ENCODE measurements at regions not wholly inside any gene's neighbourhood (a gene's known extent, or its start where the extent isn't known, plus 50 kb on each side); places are given as distances from the start of the nearest gene placed in this dataset.
"Not testable (repeated sequence)": the region's sequence is repeated elsewhere in the genome, so short reads cannot be mapped to it uniquely, and the experiment has no call there.

- DNase-seq, result no peak
- CTCF ChIA-PET, result no interaction called here
- H3K36me3 Mint-ChIP-seq (ENCODE audit: low read depth), result no peaks in the 10 kb centered on the region
- no peak overlapping the region for H3K4me3 Mint-ChIP-seq
- no peak overlapping the region for H3K27ac Mint-ChIP-seq
- H3K9me3 Mint-ChIP-seq, result no peaks in the 10 kb centered on the region
- POLR2A ChIA-PET, result no interaction called here
- H3K27me3 Mint-ChIP-seq, result no peaks in the 10 kb centered on the region
- no peaks in the 10 kb centered on the region for H3K4me1 Mint-ChIP-seq
Measured at GRCh38 chr1:217048104-217048707, 325.0 kb upstream of the ESRRG start.

- DNase-seq, result no peak
- Mint-ChIP-seq H3K27ac (no peak overlapping the region), H3K9me3 (peaks cover 18% of the 10 kb centered on the region), H3K36me3 (ENCODE audit: low read depth) (no peaks in the 10 kb centered on the region), H3K27me3 (no peaks in the 10 kb centered on the region), H3K4me3 (no peak overlapping the region), H3K4me1 (no peaks in the 10 kb centered on the region)
- ChIA-PET CTCF (no interaction called here), POLR2A (no interaction called here)
Measured at GRCh38 chr1:217040711-217041455, 317.7 kb upstream of the ESRRG start.

GRCh38 chr1:217039926-217040325 is 316.7 kb upstream of the ESRRG start:
- Mint-ChIP-seq H3K36me3 (ENCODE audit: low read depth) (no peaks in the 10 kb centered on the region), H3K4me3 (no peak overlapping the region), H3K4me1 (no peaks in the 10 kb centered on the region), H3K9me3 (peaks cover 18% of the 10 kb centered on the region), H3K27ac (no peak overlapping the region), H3K27me3 (no peaks in the 10 kb centered on the region)
- no peak for DNase-seq
- ChIA-PET POLR2A (no interaction called here), CTCF (no interaction called here)

GRCh38 chr1:217039139-217039538 is 315.9 kb upstream of the ESRRG start:
- H3K27me3 Mint-ChIP-seq; H3K27ac Mint-ChIP-seq; H3K4me1 Mint-ChIP-seq; CTCF ChIA-PET; DNase-seq; H3K36me3 Mint-ChIP-seq (ENCODE audit: low read depth); H3K4me3 Mint-ChIP-seq; POLR2A ChIA-PET: not testable (repeated sequence)
- peaks cover 18% of the 10 kb centered on the region for H3K9me3 Mint-ChIP-seq

GRCh38 chr1:217036757-217037156 is 313.5 kb upstream of the ESRRG start:
- no peak overlapping the region for H3K27ac Mint-ChIP-seq
- peaks cover 18% of the 10 kb centered on the region for H3K9me3 Mint-ChIP-seq
- DNase-seq, result no peak
- ChIA-PET POLR2A (no interaction called here), CTCF (no interaction called here)
- no peaks in the 10 kb centered on the region for H3K36me3 Mint-ChIP-seq (ENCODE audit: low read depth)
- no peak overlapping the region for H3K4me3 Mint-ChIP-seq
- no peaks in the 10 kb centered on the region for H3K27me3 Mint-ChIP-seq
- H3K4me1 Mint-ChIP-seq, result no peaks in the 10 kb centered on the region

GRCh38 chr1:217032715-217033367 is 309.6 kb upstream of the ESRRG start:
- ChIA-PET CTCF (no interaction called here), POLR2A (no interaction called here)
- Mint-ChIP-seq H3K9me3 (peaks cover 5% of the 10 kb centered on the region), H3K27me3 (no peaks in the 10 kb centered on the region), H3K4me3 (no peak overlapping the region), H3K36me3 (ENCODE audit: low read depth) (no peaks in the 10 kb centered on the region), H3K4me1 (no peaks in the 10 kb centered on the region), H3K27ac (no peak overlapping the region)
- no peak for DNase-seq

GRCh38 chr1:217029281-217030157 is 306.3 kb upstream of the ESRRG start:
- Mint-ChIP-seq H3K27ac (no peak overlapping the region), H3K9me3 (peaks cover 2% of the 10 kb centered on the region), H3K36me3 (ENCODE audit: low read depth) (no peaks in the 10 kb centered on the region), H3K27me3 (no peaks in the 10 kb centered on the region), H3K4me1 (no peaks in the 10 kb centered on the region), H3K4me3 (no peak overlapping the region)
- ChIA-PET POLR2A (no interaction called here), CTCF (no interaction called here)
- no peak for DNase-seq

DNA sequence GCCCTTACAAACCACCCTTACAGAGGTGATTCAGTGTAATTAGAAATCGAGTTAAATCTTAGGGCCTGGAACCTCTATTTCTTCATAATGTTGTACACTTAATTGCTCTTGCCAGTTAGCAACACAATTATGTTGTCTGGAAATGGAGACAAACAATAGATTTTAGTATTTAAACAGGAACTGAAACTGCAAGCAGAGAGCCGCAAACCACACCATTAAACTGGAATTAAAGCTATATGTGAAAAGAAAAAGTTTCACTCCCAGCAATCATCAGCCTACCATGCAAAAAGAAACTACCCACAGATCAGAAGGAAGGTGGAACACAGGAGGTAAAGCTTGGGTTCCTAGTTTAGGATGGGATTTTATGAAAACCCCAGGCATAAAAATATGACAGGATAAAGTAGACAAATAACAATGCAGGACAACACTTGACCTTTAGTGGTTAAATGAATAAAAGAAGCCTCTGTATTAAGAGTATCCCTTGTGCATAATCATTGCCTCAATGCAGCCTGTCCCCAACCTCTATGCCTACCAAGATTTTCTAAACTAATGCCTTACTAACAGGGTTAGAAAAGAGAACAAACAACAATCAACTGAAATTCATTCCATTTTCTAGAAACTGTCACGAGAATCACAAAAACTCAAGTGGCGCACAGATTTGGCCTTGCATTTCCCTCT is 304.3 kb upstream of the ESRRG start:
- Mint-ChIP-seq H3K27me3 (no peaks in the 10 kb centered on the region), H3K9me3 (peaks cover 2% of the 10 kb centered on the region), H3K36me3 (ENCODE audit: low read depth) (no peaks in the 10 kb centered on the region), H3K27ac (no peak overlapping the region), H3K4me1 (no peaks in the 10 kb centered on the region), H3K4me3 (no peak overlapping the region)
- DNase-seq, result no peak
- ChIA-PET CTCF (no interaction called here), POLR2A (no interaction called here)

DNA sequence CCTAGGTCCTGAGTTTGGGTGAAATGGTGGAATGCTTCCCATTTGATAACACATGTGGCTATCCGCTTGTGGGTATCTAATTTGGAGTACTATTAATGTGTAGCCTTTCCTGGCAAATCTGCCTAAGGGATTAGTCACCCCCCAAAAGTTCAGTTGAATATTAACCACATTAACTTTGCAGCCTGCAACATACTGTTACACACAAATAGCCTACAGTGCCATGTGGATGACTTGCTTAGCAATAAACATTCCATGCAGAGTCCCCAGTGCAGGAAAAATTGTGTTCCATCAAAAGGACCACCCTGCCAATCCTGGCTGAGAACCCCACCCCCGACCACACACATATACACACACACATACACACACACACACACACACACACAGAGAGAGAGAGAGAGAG is 303.3 kb upstream of the ESRRG start:
- Mint-ChIP-seq H3K4me1 (no peaks in the 10 kb centered on the region), H3K27ac (no peak overlapping the region), H3K4me3 (no peak overlapping the region), H3K36me3 (ENCODE audit: low read depth) (no peaks in the 10 kb centered on the region), H3K27me3 (no peaks in the 10 kb centered on the region), H3K9me3 (peaks cover 2% of the 10 kb centered on the region)
- no peak for DNase-seq
- ChIA-PET CTCF (no interaction called here), POLR2A (no interaction called here)

- POLR2A ChIA-PET, result no interaction called here
- Mint-ChIP-seq H3K36me3 (ENCODE audit: low read depth) (no peaks in the 10 kb centered on the region), H3K9me3 (peaks cover 2% of the 10 kb centered on the region), H3K27me3 (no peaks in the 10 kb centered on the region), H3K4me3 (no peak overlapping the region), H3K4me1 (no peaks in the 10 kb centered on the region), H3K27ac (no peak overlapping the region)
- CTCF ChIA-PET, result no interaction called here
- DNase-seq, result no peak
Measured at GRCh38 chr1:217025381-217025780, 302.2 kb upstream of the ESRRG start.

DNA sequence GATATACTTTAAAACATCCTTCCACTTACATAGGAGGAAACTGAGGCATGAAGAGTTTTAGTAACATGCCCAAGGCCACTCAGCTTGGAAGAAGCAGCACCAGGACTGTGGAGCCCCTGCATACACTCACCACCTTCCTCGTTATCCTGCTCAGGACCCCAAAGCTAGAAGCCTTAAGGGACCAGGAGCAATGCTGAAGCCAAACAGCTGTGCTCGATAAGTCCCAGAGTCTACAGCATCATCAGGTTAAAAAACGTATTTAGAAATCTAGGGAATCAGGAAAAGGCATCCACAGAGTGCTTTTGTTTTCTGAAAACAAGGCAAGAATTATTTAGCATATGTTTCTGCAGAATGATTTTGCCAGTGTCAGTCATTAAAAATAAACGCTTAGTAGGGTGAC is 301.7 kb upstream of the ESRRG start:
- no peaks in the 10 kb centered on the region for H3K4me1 Mint-ChIP-seq
- CTCF ChIA-PET, result no interaction called here
- no peak overlapping the region for H3K27ac Mint-ChIP-seq
- DNase-seq, result no peak
- POLR2A ChIA-PET, result no interaction called here
- H3K36me3 Mint-ChIP-seq (ENCODE audit: low read depth), result no peaks in the 10 kb centered on the region
- H3K27me3 Mint-ChIP-seq, result no peaks in the 10 kb centered on the region
- no peak overlapping the region for H3K4me3 Mint-ChIP-seq
- no peaks in the 10 kb centered on the region for H3K9me3 Mint-ChIP-seq

GRCh38 chr1:217021956-217022355 is 298.7 kb upstream of the ESRRG start:
- Mint-ChIP-seq H3K27ac (no peak overlapping the region), H3K4me3 (no peak overlapping the region), H3K36me3 (ENCODE audit: low read depth) (no peaks in the 10 kb centered on the region), H3K9me3 (no peaks in the 10 kb centered on the region), H3K27me3 (no peaks in the 10 kb centered on the region), H3K4me1 (no peaks in the 10 kb centered on the region)
- CTCF ChIA-PET, result no interaction called here
- DNase-seq, result no peak
- POLR2A ChIA-PET, result no interaction called here

DNA sequence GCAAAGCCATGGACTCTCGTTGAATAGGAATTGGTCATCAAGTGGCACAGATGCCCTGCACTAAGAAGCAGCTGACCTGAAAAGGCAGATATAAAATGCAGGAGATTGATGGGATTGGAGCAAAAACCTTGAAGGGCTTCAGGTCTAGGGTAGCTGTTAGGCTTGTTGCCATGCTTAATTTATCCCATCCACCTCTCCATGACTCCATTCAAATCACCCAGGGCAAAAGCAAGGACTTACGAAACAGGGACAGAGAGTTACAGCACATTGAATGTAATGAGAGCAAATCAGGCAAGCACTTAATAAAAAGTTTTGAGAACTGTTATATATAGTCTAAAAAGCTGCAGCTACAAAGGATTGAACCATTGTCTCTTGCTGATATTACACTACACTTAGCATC is 298.2 kb upstream of the ESRRG start:
- Mint-ChIP-seq H3K27me3 (no peaks in the 10 kb centered on the region), H3K4me1 (no peaks in the 10 kb centered on the region), H3K36me3 (ENCODE audit: low read depth) (no peaks in the 10 kb centered on the region), H3K4me3 (no peak overlapping the region), H3K27ac (no peak overlapping the region), H3K9me3 (no peaks in the 10 kb centered on the region)
- ChIA-PET CTCF (no interaction called here), POLR2A (no interaction called here)
- no peak for DNase-seq
